GM12872 (cell line): ENCODE measurements at regions not wholly inside any gene's neighbourhood (a gene's known extent, or its start where the extent isn't known, plus 50 kb on each side); places are given as distances from the start of the nearest gene placed in this dataset.

Source experiments
- CTCF ChIP-seq: IDR thresholded peaks from 3 replicates; pipeline ENCODE4 v1.5.1; 2011; ENCODE audit warnings: low read depth, mild to moderate bottlenecking, low read length, moderate library complexity; ENCODE audit not compliant: insufficient read depth

- TF ChIP-seq CTCF = no peak
Observed at GRCh38 chrX:34576864-34577263, 80.2 kb downstream of the TMEM47 start.

GRCh38 chrX:34565981-34566380 lies 91.1 kb downstream of the TMEM47 start:
- no peak for TF ChIP-seq CTCF

- no peak for TF ChIP-seq CTCF
Observed at GRCh38 chrX:34563804-34564203, 93.3 kb downstream of the TMEM47 start.

- no peak for TF ChIP-seq CTCF
Observed at GRCh38 chrX:34563061-34563460, 94.0 kb downstream of the TMEM47 start.

GRCh38 chrX:34562006-34562405 lies 95.1 kb downstream of the TMEM47 start:
- no peak for TF ChIP-seq CTCF

GRCh38 chrX:34560180-34560579 lies 96.9 kb downstream of the TMEM47 start:
- TF ChIP-seq CTCF = no peak

- TF ChIP-seq CTCF = no peak
Observed at GRCh38 chrX:34559325-34559724, 97.8 kb downstream of the TMEM47 start.

GRCh38 chrX:34557733-34558132 lies 99.4 kb downstream of the TMEM47 start:
- TF ChIP-seq CTCF = no peak
